K562 (cell line): ENCODE measurements at regions not wholly inside any gene's neighbourhood (a gene's known extent, or its start where the extent isn't known, plus 50 kb on each side); places are given as distances from the start of the nearest gene placed in this dataset.

Experiments used
- ATAC-seq: fragments of 200-7000 bp; cut with Tn5 transposase; 3 replicates; pipeline ENCODE4 v1.9.1; 2020; ENCODE audit warnings: moderate library complexity
- BruUV-seq: library from RNA; stranded (reverse); fragments of 400-500 nt; replicated peaks from 2 replicates; lab custom pipeline; 2021; lab: Mats Ljungman, UMichigan
- CTCF ChIA-PET: fragments of 300-600 bp; formaldehyde crosslinking; extraction: SDS; loops from one replicate; lab custom pipeline; 2021; ENCODE audit warnings: low intra/inter-chr PET ratio; lab: Yijun Ruan, JAX
- POLR2A ChIA-PET: fragments of 300-600, 350-650 bp; sonication (Branson Sonifier 250); formaldehyde crosslinking; extraction: SDS; loops from one replicate; lab custom pipeline; 2021; ENCODE audit warnings: antibody characterized with exemption, inconsistent platforms; lab: Yijun Ruan, JAX
- DNase-seq, 4 experiments: peaks; one replicate each; pipeline versions ENCODE4 v3.0.0 to v3.0.0-alpha.2; 2011 to 2018; ENCODE audit warnings: low spot score in 3 of 4, mixed read lengths in 3 of 4; ENCODE audit errors: extremely low read depth in 1 of 4
- FAIRE-seq: peaks from 2 replicates; lab custom pipeline; 2011; peaks lifted over from hg19 to GRCh38; lab: Jason Lieb, UNC
- H2AFZ ChIP-seq: 2 replicates; pipeline ENCODE4 v1.6.0; 2011; ENCODE audit warnings: low read depth, low read length, control low read depth, inconsistent platforms
- H3K27ac ChIP-seq: fragments of 200-600 bp; 3 replicates; pipeline ENCODE4 v1.8.0; 2011; ENCODE audit warnings: low read depth, mild to moderate bottlenecking, control low read depth, inconsistent platforms, low read length, moderate library complexity, mixed read lengths; ENCODE audit errors: extremely low read depth
- H3K27me3 ChIP-seq, 2 experiments: fragments of 300-600 bp in 1 of 2; 2 replicates in 1 of 2; 3 replicates in 1 of 2; pipeline versions ENCODE4 v1.6.0 to v1.8.0; 2011; ENCODE audit warnings: inconsistent platforms in 2 of 2, low read length in 2 of 2, mild to moderate bottlenecking in 1 of 2, mixed read lengths in 1 of 2, moderate library complexity in 1 of 2; ENCODE audit not compliant: control insufficient read depth in 2 of 2, insufficient read depth in 2 of 2
- H3K36me3 ChIP-seq: fragments of 300-600 bp; 3 replicates; pipeline ENCODE4 v1.8.0; 2011; ENCODE audit warnings: mild to moderate bottlenecking, low read length, inconsistent platforms; ENCODE audit not compliant: control insufficient read depth, insufficient read depth
- H3K4me1 ChIP-seq, 2 experiments: fragments of 200-600 bp in 1 of 2; replicated peaks in 1 of 2; 2 replicates in 1 of 2; 3 replicates in 1 of 2; pipeline versions ENCODE4 v1.5.1 to v1.8.0; 2011; ENCODE audit warnings: inconsistent platforms in 2 of 2, low read length in 2 of 2, mild to moderate bottlenecking in 1 of 2, mixed read lengths in 1 of 2, moderate library complexity in 1 of 2; ENCODE audit not compliant: control insufficient read depth in 2 of 2, insufficient read depth in 2 of 2
- H3K4me2 ChIP-seq: 2 replicates; pipeline ENCODE4 v1.6.1; 2011; ENCODE audit warnings: low read length, control low read depth, inconsistent platforms, mixed read lengths; ENCODE audit not compliant: insufficient read depth
- H3K4me3 ChIP-seq: fragments of 200-600 bp; sonication (generic), shearing (Covaris generic); 2 replicates; pipeline ENCODE4 v1.5.1; 2016; ENCODE audit warnings: control low read depth, inconsistent platforms
- H3K79me2 ChIP-seq: fragments of 200-600 bp; 3 replicates; pipeline ENCODE4 v1.8.0; 2011; ENCODE audit warnings: low read length, inconsistent platforms; ENCODE audit not compliant: control insufficient read depth, insufficient read depth
- H3K9ac ChIP-seq, 2 experiments: 2 replicates each; pipeline versions ENCODE4 v1.6.0 to v1.6.1; 2011; ENCODE audit warnings: low read depth in 2 of 2, low read length in 2 of 2, control low read depth in 1 of 2, inconsistent platforms in 1 of 2, mild to moderate bottlenecking in 1 of 2, mixed read lengths in 1 of 2; ENCODE audit not compliant: insufficient read depth in 1 of 2
- H3K9me1 ChIP-seq: one replicate; pipeline ENCODE4 v1.6.0; 2011; ENCODE audit warnings: inconsistent platforms, mild to moderate bottlenecking, low read length, moderate library complexity; ENCODE audit not compliant: control insufficient read depth, insufficient read depth
- H3K9me3 ChIP-seq: replicated peaks from 2 replicates; pipeline ENCODE4 v1.5.1; 2011; ENCODE audit warnings: low read depth, low read length, inconsistent platforms; ENCODE audit not compliant: control insufficient read depth, insufficient read depth
- H4K20me1 ChIP-seq: replicated peaks from 2 replicates; pipeline ENCODE4 v1.6.1; 2011; ENCODE audit warnings: low read length, inconsistent platforms, mixed read lengths; ENCODE audit not compliant: control insufficient read depth, insufficient read depth
- JUNB ChIP-seq: fragments of 450-650 bp; formaldehyde crosslinking; conservative IDR thresholded peaks from 2 replicates; pipeline ENCODE4 v1.4.0; 2020; ENCODE audit warnings: mild to moderate bottlenecking
- NR2C1 ChIP-seq, 2 experiments: fragments of 450-650 bp; IDR thresholded peaks; 2 replicates each; pipeline ENCODE4 v1.6.1; 2017; ENCODE audit warnings: mild to moderate bottlenecking in 2 of 2, antibody characterized with exemption in 1 of 2, inconsistent platforms in 1 of 2, missing compliant biosample characterization in 1 of 2, missing genetic modification characterization in 1 of 2
- POLR2A ChIP-seq: fragments of 450-650 bp; conservative IDR thresholded peaks from 2 replicates; pipeline ENCODE4 v1.6.1; 2016
- TBP ChIP-seq: optimal IDR thresholded peaks from 2 replicates; pipeline ENCODE3; 2011; ENCODE audit warnings: low read depth, low read length, improper control_type of control experiment
- WGBS: fragments of 100-300 bp; shearing (Covaris generic); methylation state at CpG from one replicate; pipeline ENCODE4 v1.1.6; 2016; ENCODE audit warnings: low coverage, mixed read lengths; ENCODE audit not compliant: insufficient coverage; ENCODE audit errors: missing lambda C conversion rate; 5-methylcytosine and 5-hydroxymethylcytosine counted together
- in situ Hi-C: fragments of 300-500 bp; cut with MboI; formaldehyde crosslinking; loops from 4 replicates; pipeline ENCODE4 v1.15.0; 2018; ENCODE audit warnings: inconsistent platforms, mixed read lengths
- intact Hi-C: fragments of 100-400 bp; cut with micrococcal nuclease; formaldehyde crosslinking; loops from 2 replicates; pipeline ENCODE4 v1.14.2; 2022
- TF ChIP-seq, protein P1 (sequence below): fragments of 250-450 bp; sonication (Bioruptor Pico); IDR thresholded peaks from 2 replicates; pipeline ENCODE4 v1.4.0; 2020; ENCODE audit warnings: mild to moderate bottlenecking, moderate library complexity
- TF ChIP-seq, protein P2 (sequence below): sonication (generic); formaldehyde crosslinking; IDR thresholded peaks from 2 replicates; pipeline ENCODE4 v1.8.0; 2022; ENCODE audit warnings: missing genetic modification reagents, mild to moderate bottlenecking, borderline replicate concordance
- TF ChIP-seq, protein P3 (sequence below), 3 experiments: fragments of 200-800 bp in 1 of 3; fragments of 250-450 bp in 1 of 3; fragments of 450-650 bp in 1 of 3; sonication (Bioruptor Pico) in 1 of 3; sonication (Bioruptor generic) in 1 of 3; formaldehyde crosslinking in 1 of 3; IDR thresholded peaks; 2 replicates each; pipeline versions ENCODE4 v1.6.1 to v1.8.0; 2016 to 2022; ENCODE audit warnings: mild to moderate bottlenecking in 2 of 3, missing genetic modification characterization in 2 of 3, missing compliant biosample characterization in 1 of 3, moderate library complexity in 1 of 3
- TF ChIP-seq, protein P4 (sequence below): fragments of 250-450 bp; sonication (Bioruptor Pico); IDR thresholded peaks from 2 replicates; pipeline ENCODE4 v1.5.0; 2022; ENCODE audit warnings: mild to moderate bottlenecking

DNA sequence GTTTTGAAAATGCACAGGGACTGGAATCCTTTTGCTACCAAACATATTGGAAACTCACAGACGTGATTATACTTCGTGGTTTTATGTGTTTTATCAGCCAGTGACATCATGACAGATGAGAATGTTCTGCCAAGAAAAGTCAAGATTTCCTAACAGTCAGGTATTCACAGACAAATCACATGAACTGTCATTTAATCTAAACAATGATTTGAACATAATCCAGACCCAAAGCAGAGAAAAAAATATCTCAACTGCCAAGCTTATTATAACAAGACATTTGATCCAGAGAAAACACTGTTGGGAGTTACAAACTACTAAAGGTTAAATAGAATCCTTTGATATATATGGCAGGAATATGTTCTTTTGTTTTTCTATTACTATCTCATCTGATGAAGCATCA lies 635.9 kb upstream of the FRG1 start:
- 0% methylated on average over 2 of the region's 2 CpGs for WGBS
- Histone ChIP-seq H3K9me3 (no peaks in the 10 kb centered on the region), H3K36me3 (no peaks in the 10 kb centered on the region), H3K27ac (no peak overlapping the region), H3K4me3 (no peak overlapping the region), H3K9ac (no peak overlapping the region)
- intact Hi-C loops: no loop called here
- no peak for DNase-seq
- POLR2A ChIA-PET: no interaction called here
- TF ChIP-seq, protein P1, sequence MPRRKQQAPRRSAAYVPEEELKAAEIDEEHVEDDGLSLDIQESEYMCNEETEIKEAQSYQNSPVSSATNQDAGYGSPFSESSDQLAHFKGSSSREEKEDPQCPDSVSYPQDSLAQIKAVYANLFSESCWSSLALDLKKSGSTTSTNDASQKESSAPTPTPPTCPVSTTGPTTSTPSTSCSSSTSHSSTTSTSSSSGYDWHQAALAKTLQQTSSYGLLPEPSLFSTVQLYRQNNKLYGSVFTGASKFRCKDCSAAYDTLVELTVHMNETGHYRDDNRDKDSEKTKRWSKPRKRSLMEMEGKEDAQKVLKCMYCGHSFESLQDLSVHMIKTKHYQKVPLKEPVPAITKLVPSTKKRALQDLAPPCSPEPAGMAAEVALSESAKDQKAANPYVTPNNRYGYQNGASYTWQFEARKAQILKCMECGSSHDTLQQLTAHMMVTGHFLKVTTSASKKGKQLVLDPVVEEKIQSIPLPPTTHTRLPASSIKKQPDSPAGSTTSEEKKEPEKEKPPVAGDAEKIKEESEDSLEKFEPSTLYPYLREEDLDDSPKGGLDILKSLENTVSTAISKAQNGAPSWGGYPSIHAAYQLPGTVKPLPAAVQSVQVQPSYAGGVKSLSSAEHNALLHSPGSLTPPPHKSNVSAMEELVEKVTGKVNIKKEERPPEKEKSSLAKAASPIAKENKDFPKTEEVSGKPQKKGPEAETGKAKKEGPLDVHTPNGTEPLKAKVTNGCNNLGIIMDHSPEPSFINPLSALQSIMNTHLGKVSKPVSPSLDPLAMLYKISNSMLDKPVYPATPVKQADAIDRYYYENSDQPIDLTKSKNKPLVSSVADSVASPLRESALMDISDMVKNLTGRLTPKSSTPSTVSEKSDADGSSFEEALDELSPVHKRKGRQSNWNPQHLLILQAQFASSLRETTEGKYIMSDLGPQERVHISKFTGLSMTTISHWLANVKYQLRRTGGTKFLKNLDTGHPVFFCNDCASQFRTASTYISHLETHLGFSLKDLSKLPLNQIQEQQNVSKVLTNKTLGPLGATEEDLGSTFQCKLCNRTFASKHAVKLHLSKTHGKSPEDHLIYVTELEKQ (CRISPR knock-in tag): no peak
- TF ChIP-seq, protein P2, sequence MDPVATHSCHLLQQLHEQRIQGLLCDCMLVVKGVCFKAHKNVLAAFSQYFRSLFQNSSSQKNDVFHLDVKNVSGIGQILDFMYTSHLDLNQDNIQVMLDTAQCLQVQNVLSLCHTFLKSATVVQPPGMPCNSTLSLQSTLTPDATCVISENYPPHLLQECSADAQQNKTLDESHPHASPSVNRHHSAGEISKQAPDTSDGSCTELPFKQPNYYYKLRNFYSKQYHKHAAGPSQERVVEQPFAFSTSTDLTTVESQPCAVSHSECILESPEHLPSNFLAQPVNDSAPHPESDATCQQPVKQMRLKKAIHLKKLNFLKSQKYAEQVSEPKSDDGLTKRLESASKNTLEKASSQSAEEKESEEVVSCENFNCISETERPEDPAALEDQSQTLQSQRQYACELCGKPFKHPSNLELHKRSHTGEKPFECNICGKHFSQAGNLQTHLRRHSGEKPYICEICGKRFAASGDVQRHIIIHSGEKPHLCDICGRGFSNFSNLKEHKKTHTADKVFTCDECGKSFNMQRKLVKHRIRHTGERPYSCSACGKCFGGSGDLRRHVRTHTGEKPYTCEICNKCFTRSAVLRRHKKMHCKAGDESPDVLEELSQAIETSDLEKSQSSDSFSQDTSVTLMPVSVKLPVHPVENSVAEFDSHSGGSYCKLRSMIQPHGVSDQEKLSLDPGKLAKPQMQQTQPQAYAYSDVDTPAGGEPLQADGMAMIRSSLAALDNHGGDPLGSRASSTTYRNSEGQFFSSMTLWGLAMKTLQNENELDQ (CRISPR knock-in tag): no peak
- TF ChIP-seq TBP (no peak), NR2C1 (IDR thresholded peaks at IDR 0.05) (no peak), NR2C1 (tag; IDR thresholded peaks at IDR 0.05) (no peak), POLR2A (no peak), JUNB (no peak)
- TF ChIP-seq, protein P3, sequence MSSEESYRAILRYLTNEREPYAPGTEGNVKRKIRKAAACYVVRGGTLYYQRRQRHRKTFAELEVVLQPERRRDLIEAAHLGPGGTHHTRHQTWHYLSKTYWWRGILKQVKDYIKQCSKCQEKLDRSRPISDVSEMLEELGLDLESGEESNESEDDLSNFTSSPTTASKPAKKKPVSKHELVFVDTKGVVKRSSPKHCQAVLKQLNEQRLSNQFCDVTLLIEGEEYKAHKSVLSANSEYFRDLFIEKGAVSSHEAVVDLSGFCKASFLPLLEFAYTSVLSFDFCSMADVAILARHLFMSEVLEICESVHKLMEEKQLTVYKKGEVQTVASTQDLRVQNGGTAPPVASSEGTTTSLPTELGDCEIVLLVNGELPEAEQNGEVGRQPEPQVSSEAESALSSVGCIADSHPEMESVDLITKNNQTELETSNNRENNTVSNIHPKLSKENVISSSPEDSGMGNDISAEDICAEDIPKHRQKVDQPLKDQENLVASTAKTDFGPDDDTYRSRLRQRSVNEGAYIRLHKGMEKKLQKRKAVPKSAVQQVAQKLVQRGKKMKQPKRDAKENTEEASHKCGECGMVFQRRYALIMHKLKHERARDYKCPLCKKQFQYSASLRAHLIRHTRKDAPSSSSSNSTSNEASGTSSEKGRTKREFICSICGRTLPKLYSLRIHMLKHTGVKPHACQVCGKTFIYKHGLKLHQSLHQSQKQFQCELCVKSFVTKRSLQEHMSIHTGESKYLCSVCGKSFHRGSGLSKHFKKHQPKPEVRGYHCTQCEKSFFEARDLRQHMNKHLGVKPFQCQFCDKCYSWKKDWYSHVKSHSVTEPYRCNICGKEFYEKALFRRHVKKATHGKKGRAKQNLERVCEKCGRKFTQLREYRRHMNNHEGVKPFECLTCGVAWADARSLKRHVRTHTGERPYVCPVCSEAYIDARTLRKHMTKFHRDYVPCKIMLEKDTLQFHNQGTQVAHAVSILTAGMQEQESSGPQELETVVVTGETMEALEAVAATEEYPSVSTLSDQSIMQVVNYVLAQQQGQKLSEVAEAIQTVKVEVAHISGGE (CRISPR knock-in tag; IDR thresholded peaks at IDR 0.05): no peak
- TF ChIP-seq, protein P4, sequence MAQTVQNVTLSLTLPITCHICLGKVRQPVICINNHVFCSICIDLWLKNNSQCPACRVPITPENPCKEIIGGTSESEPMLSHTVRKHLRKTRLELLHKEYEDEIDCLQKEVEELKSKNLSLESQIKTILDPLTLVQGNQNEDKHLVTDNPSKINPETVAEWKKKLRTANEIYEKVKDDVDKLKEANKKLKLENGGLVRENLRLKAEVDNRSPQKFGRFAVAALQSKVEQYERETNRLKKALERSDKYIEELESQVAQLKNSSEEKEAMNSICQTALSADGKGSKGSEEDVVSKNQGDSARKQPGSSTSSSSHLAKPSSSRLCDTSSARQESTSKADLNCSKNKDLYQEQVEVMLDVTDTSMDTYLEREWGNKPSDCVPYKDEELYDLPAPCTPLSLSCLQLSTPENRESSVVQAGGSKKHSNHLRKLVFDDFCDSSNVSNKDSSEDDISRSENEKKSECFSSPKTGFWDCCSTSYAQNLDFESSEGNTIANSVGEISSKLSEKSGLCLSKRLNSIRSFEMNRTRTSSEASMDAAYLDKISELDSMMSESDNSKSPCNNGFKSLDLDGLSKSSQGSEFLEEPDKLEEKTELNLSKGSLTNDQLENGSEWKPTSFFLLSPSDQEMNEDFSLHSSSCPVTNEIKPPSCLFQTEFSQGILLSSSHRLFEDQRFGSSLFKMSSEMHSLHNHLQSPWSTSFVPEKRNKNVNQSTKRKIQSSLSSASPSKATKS (CRISPR knock-in tag): no peak
- TF ChIP-seq, all 486 proteins: peak for 0
- ATAC-seq (no peak), FAIRE-seq (no peak)
- H3K4me2 ChIP-seq: no peak overlapping the region
- H3K9me1 ChIP-seq: no peaks in the 10 kb centered on the region
- CTCF ChIA-PET: no interaction called here
- H3K79me2 ChIP-seq: no peaks in the 10 kb centered on the region
- H4K20me1 ChIP-seq: no peaks in the 10 kb centered on the region
- H3K27me3 ChIP-seq: no peaks in the 10 kb centered on the region
- BruUV-seq: no TSS peak
- in situ Hi-C loops: no loop called here
- H3K4me1 ChIP-seq: no peaks in the 10 kb centered on the region
- no peak overlapping the region for H2AFZ ChIP-seq
